WTC11 (cell line): ENCODE measurements at regions not wholly inside any gene's neighbourhood (a gene's known extent, or its start where the extent isn't known, plus 50 kb on each side); places are given as distances from the start of the nearest gene placed in this dataset.
"Not testable (repeated sequence)": the region's sequence is repeated elsewhere in the genome, so short reads cannot be mapped to it uniquely, and the experiment has no call there.

ENCODE experiments used
- ATF1 ChIP-seq: sonication (generic); formaldehyde crosslinking; IDR thresholded peaks from 2 replicates; pipeline ENCODE4 v1.8.1; 2023; ENCODE audit warnings: mild to moderate bottlenecking, moderate library complexity, missing genetic modification reagents
- CBFB ChIP-seq: sonication (generic); formaldehyde crosslinking; IDR thresholded peaks from 2 replicates; pipeline ENCODE4 v1.8.1; 2022; ENCODE audit warnings: mild to moderate bottlenecking, low read depth, missing genetic modification reagents
- CREB1 ChIP-seq: sonication (generic); formaldehyde crosslinking; IDR thresholded peaks from 2 replicates; pipeline ENCODE4 v1.8.0; 2023; ENCODE audit warnings: mild to moderate bottlenecking, missing genetic modification reagents
- STAT6 ChIP-seq: sonication (generic); formaldehyde crosslinking; conservative IDR thresholded peaks from 2 replicates; pipeline ENCODE4 v1.8.1; 2023; ENCODE audit warnings: mild to moderate bottlenecking, low read depth, missing genetic modification reagents, moderate library complexity
- TCF7 ChIP-seq: sonication (generic); formaldehyde crosslinking; IDR thresholded peaks from 2 replicates; pipeline ENCODE4 v1.8.0; 2022; ENCODE audit warnings: mild to moderate bottlenecking, low read depth, missing genetic modification reagents, moderate library complexity
- ZBTB21 ChIP-seq: sonication (generic); formaldehyde crosslinking; IDR thresholded peaks from 2 replicates; pipeline ENCODE4 v1.8.1; 2023; ENCODE audit warnings: mild to moderate bottlenecking, missing genetic modification reagents, borderline replicate concordance
- ZNF138 ChIP-seq: sonication (generic); formaldehyde crosslinking; conservative IDR thresholded peaks from 2 replicates; pipeline ENCODE4 v1.8.1; 2022; ENCODE audit warnings: mild to moderate bottlenecking, moderate library complexity, missing genetic modification reagents

- not testable (repeated sequence) for TF ChIP-seq ATF1; CREB1 (CRISPR knock-in tag); ZNF138 (CRISPR knock-in tag); CBFB (CRISPR knock-in tag); STAT6 (CRISPR knock-in tag); TCF7 (CRISPR knock-in tag); ZBTB21 (CRISPR knock-in tag)
Observed at GRCh38 chr9:63824804-63825203, 1460.2 kb downstream of the FOXD4L5 start.
